Frontal cortex (tissue), 3 donors: ENCODE measurements at regions not wholly inside any gene's neighbourhood (a gene's known extent, or its start where the extent isn't known, plus 50 kb on each side); places are given as distances from the start of the nearest gene placed in this dataset.
"Not testable (repeated sequence)": the region's sequence is repeated elsewhere in the genome, so short reads cannot be mapped to it uniquely, and the experiment has no call there.

Source experiments
- DNase-seq, 2 donors: peaks; one replicate each; pipeline ENCODE4 v3.0.0; 2012; ENCODE audit warnings: low spot score in 2 of 2
- FAIRE-seq: peaks from 2 replicates; lab custom pipeline; 2012; peaks lifted over from hg19 to GRCh38; lab: Jason Lieb, UNC
- donor health status: control.
- donor health status: control.
- donor health status: control.

DNA sequence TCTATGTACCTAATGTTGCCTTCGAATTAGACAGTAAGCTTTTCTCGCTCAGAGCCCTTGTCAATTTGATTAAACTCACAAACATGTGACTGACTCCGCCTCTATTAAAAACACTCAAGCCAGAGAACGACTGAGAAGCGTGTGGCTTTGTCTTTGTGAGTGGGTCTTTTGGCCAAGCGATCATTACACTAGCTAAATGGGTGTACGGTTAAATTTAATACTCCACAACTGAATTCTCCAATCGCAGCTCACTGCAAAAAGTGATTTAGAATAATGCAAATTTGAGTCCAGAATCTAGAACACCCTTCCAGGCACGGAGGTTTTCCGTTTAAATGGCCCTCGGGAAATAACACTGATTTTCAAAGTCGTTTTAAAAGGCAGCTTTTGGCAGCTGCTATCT, 253.7 kb downstream of the EFCAB11 start:
- FAIRE-seq (no peak), DNase-seq (no peak)

DNA sequence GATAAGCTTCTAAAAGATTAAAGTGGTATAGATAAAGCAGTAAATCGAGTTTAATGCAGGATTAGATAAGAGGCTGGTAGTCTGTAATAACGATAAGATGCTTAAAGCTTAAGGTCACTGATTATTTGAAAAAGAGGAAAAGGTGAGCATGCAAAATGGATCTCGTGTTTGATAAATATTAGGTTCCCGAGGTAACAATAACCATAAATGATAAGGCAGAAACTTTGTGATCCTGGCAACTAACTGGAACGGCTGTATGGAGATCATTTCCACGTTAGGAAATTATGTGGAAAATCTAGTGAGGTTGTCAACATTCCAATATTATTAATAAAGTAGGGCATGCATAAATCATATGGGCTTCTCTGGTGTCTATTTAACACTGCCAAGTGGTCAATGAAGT, 255.5 kb downstream of the EFCAB11 start:
- no peak for DNase-seq
- no peak for FAIRE-seq

DNA sequence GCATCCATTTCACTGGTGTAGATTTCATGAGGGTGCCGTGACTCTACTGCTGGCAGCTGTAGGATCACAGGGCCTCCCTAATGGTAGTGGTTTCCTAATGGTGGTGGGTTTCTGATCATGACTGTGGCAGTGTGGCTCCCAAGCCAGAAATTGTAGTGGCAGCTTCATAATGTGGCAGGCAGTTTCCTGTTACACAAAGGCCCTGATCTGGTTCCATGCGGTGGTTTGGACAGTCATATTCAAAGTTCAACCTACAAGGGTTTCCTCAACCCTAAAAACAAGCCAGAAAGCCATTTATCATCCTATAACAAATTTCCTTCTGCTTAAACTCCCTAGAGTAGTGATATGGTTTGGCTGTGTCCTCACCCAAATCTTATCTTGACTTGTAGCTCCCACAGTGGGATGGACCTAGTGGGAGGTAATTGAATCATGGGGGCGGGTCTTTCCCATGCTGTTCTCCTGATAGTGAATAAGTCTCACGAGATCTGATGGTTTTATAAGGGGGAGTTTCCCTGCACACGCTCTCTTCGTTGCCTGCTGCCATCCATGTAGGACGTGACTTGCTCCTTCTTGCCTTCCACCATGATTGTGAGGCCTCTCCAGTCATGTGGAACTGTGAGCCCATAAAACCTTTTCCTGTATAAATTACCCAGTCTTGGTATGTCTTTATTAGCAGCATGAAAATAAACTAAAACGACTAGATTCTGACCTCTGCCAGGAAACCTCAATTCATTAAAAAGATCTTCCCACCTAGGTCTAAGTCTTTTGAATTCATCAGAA, 257.1 kb downstream of the EFCAB11 start:
- FAIRE-seq (no peak), DNase-seq (no peak)

DNA sequence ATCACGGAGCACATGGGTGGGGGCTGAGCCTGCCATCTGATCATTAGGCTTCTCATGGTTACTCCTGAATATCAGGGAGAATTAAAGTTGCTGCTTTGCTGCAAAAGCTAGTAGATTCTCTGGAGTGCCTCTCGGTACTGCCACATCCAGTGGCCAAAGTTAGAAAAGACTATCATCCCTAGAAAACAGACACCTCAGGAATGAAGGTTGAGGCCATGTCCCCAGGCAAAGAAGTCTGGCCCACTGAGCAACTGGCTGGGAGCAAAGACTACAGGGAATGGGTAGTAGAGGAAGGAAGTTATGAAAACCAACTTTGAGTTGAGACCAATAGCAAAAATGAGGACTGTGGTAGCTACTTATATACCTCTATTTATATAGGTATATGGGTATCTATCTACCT, 258.7 kb downstream of the EFCAB11 start:
- FAIRE-seq = no peak
- DNase-seq = no peak

DNA sequence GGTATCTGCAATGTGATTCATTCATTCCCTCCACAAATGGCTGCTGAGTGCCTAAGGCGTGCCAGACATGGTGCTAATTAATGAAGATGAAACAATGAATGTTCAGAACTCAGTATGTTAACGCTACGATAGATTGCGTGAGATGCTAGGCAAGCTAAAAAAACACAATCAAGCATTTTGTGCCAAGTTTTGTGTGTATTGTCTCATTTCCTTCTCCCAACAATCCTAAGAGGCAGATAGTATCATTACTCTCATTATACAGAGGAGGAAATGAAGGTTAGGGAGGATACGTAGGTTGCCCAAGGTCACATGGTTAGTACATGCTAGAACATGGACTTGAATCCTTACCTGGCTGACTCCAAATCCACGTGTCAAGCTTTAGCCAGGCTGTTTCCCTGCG, 264.4 kb downstream of the EFCAB11 start:
- FAIRE-seq (no peak), DNase-seq (no peak)

DNA sequence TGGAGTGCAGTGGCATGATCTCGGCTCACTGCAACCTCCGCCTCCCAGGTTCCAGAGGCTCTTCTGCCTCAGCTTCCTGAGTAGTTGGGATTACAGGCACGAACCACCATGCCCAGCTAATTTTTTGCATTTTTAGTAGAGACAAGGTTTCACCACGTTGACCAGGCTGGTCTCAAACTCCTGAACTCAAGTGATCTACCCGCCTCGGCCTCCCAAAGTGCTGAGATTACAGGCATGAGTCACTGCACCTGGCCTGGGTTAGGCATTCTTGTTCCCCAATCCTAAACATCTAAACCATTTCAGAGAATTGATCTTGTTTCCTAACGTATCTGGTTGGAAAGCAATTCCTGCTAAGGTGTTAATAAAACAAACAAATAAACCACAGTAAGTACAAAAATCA, 264.8 kb downstream of the EFCAB11 start:
- not testable (repeated sequence) for DNase-seq, FAIRE-seq

DNA sequence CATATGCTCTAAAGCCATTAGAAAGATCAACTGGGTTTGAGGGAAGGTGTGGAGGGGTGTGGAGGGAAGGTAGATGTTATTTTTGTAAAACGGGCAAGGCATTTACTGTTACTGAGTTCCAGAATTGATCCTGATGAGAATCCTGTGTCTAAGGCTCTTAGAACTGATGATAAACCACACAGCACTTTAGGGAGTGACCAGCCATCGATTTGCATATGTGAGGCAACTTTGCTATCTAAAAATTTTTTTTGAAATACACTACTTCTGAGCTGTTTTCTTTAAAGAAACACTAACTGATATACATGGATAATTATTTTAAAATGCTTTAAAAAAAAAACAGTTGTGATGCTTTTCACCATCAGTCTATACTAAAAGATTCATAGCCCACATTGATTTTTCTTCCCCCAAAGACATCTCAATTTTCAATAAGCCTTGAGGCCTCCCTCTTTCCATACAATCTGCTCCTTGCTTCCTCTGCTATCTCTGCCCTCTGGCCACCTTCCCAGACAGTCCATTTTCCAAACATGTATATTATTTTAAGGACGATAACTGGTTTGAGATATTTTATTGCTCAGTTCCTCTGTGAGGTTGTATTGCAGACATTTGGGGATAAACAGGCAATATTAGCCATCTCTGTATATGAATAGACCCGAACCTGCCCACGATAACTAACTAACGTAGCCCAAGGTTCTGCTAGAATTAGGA, 265.9 kb downstream of the EFCAB11 start:
- no peak for FAIRE-seq
- DNase-seq = no peak

DNA sequence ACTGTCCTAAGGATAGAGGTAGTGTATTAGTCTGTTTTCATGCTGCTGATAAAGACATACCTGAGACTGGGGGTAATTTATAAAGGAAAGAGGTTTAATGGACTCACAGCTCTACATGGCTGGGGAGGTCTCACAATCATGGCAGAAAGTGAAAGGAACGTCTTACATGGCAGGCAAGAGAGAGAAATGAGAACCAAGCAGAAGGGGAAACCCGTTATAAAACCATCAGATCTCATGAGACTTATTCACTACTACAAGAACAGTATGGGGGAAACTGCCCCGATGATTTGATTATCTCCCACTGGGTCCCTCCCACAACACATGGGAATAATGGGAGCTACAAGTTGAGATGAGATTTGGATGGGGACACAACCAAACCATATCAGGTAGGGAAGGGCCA, 267.4 kb downstream of the EFCAB11 start:
- not testable (repeated sequence) for DNase-seq, FAIRE-seq

DNA sequence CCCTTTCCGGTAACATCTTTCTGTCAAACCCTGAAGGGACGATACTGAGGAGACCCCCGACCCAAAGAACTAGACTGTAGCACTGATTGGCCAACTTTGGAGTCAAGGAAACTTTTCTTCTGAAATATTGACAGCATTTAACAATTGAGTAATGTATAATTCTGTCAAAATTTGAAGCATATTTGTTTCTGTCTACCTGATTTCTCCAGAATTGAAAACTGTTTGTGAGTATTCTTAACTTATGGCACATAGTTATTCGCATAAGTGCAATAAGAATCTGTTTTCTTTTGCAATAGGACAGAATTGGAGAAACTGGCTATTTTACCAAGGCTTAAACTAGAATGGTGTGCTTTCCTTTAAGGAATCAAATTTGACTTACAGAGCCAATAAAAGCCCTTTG, 267.1 kb upstream of the FOXN3 start:
- DNase-seq = no peak
- FAIRE-seq = no peak

DNA sequence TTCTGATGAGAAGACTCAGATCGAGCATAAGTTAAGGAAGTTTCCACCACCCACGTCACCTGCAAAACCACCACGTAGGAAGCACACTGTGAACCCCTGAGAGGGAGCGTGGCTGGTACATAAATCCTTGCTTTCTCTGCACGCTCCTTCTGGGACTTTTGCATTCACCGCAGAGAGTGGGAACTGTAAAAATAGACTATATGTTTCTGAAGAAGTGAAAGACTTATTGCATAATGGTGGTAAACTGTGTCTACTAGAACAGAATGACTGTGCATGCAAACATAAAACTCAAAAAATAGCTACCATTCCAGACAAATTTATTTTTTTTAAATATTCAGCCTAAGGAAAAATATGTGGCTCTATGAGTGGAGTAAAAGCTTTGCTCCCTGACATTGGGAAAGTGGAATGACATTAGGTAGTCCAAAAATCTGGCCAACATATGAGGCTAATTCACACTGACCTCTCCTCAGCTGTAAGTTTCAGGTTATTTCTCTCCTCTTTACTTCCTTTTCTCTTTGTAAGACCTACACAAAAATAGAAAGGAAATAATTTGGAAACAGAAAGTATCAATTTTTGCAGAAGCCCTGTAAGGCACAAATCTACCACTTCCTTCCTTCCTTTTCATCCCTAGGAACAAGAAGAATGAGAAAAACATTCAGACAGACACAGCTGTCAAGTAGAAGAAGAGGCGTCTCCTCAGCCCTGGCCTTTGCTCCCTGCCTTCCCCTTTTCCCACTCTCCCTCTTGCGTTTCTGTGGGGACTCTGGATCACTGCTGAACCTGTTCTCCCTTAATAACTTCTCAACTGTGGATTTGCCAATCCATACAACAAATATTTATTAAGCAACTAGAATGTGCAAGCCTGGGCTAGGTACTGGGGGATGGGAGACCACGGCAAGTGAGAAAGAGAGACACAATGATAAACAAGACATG, 264.3 kb upstream of the FOXN3 start:
- DNase-seq (no peak), FAIRE-seq (no peak)

DNA sequence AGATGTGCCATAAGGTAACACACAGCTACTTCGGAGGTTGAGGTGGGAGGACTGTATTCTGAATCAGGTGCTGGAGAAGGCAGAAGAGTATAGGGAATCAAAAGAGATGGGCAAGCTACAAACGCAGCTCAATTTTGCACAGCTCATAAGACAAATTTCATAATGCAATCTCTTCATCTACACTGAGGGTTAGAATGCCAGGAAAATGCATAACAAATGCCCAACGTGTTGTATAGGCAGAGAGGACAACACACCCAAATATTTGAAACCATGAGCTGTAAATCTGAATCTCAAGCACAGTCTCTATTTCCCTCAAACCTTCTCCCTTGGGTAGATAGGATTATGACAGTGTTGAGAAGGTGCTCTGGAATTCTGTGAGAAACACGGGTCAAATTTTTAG, 263.1 kb upstream of the FOXN3 start:
- no peak for FAIRE-seq

DNA sequence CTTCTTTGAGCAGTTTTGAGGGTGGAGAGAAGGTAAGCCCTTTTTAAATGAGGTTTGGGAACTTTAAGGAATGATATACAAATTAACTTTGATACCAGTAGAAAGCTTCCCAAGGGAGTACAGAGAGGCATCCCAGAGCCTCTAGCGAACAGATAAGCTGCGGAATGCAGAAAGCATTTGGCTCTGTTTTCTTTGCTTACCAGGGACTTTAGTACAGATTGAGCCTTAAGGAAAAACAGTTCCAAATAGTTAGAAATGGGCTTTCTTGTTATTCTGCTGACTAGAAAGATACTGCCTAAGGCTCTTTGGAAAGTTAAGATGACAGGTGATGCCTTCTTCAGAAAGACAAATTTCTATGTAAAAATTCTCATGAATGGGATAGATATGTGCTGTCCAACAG, 261.7 kb upstream of the FOXN3 start:
- FAIRE-seq = no peak
- no peak for DNase-seq

More for the DNA sequence above, 263.1 kb upstream of the FOXN3 start:
- no peak for DNase-seq

DNA sequence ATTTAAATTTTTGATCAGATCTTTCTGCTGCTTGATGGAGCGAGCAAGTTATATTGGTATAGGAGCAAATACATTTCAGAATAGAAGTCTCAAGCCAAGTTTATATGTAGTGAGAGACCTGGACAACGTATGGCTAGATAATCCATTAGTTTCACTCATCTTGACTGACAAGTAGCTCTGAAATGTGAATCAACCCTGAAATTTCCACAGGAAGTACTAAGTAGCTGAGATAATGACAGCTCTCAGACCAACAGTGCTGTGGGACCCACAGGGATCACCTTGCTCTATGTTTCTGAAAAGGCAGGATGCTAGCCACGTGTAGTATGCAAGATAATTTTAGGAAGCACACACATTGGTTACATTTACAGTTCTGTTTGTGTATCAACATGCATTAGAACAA, 258.6 kb upstream of the FOXN3 start:
- FAIRE-seq (no peak), DNase-seq (no peak)

DNA sequence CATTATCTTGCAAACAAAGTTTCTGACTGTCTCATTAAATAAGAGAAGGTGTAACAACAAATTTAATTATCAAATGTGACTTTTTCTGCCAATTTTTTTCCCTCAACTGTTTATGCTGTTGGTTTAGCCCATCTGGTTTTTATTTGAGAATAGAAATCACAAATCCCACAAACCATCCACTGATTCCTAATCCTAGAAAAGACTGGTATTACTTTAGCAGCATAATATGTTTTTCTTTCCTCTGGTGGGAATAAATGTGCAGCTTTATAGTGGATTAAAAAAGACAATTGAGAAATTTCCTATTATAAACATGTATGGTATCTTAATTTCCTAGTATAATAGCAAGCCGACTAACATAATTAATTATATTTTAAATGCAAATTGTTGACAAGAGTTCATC, 257.9 kb upstream of the FOXN3 start:
- DNase-seq = no peak
- FAIRE-seq = no peak

DNA sequence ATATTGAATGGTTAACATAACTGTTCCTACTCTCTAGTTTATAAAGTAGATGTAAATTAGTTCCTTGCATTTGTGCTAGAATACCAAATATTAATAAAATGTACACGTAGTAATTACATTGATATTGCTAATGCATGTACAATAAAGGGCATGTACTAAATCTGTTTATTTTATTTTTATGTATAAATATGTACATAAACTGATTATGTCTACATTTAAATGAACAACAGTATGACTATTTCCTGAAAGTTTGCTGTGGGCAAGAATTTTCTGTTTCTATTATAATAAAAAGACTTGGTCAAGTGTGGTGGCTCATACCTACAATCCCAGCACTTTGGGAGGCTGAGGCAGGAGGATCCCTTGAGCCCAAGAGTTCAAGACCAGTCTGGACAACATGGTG, 257.2 kb upstream of the FOXN3 start:
- no peak for DNase-seq
- FAIRE-seq = no peak

DNA sequence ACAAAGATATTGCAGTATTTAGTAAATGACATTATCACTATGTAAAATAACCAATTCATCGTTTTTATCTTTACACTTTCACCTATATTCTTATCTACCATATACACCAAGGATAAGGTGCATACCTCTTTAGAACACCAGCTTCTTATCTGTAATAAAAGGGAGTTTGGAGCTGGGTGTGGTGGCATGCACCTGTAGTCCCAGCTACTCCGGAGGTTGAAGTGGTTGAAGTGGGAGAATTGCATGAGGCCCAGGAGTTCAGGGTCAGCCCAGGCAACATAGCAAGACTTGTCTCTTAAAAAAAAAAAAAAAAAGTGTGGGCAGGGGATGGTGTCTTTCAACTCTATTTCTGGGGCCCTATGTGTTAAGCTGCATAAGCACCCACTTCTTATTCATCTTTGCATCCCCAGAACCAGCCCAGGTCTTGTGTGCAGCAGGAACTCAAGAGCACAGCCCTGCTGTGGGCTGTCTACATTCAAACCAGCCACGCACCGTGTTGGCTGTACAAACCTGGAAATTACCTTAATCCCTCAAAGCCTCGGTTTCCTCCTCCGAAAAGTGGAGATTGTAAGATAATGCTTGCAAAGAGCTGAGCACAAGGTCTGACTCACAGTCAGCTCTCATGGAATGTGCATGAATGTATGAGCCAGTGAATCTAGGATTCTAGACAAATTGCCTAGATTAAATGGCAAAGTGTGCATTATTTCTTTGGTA, 256.6 kb upstream of the FOXN3 start:
- FAIRE-seq (no peak), DNase-seq (no peak)

DNA sequence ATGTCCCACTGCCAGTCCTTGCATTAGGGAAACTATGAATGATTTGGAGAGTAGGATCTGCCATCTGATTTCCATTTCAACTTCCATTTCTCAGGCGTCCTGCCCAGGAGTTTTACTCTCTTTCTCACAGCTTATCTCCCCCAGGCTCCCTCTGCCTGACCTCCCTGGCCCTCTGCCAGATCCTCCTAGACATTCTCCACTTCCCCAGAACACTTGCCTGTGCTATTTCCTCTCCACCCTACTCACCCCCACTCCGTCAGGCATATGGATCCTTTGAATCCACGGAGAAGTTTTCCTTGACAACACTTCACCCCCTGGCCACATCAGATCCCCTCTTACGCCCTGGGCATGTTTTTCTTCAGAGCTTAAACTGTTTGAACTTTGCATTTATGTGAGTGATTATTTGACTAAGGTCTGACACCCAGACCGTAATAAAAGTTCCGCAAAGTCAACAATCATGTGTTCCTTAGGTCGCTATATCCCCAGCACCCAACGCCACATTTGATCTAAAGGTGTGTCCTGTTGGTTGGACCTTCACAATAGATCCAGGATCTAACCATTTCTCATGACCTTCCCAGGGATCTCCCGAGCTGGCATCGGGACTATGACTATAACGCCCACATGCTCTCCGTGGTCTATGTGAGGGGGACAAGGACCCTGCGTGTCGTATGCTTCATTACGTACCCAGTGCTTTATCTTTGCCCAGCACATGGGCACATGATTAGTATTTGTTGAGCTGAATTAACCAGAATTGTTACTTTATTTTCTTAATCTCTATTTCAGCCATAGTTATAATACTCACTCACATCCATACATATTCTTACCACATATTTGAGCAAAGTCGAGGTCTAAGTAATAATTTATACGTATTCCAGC, 255.8 kb upstream of the FOXN3 start:
- DNase-seq = no peak

DNA sequence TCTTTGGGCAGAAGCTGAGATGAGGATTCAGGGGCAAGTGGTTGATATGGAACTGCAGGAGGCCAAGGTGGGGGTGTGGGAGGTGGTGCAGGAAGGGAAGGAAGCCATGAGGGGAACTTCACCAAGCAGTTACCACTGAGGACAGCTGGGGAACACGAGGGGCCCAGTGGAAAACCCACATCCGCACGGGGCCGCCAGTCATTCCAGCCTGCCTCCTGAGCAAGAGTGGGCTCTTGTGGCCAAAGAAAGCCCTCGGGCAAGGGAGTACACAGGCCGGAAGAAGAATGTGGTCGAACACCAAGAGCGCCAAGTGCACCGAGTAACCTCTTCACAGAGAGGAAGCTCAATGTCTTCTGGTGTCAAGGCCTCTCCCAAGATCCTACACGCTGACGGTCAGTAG, 252.2 kb upstream of the FOXN3 start:
- DNase-seq (no peak), FAIRE-seq (no peak)

More for the DNA sequence above, 255.8 kb upstream of the FOXN3 start:
- no peak for FAIRE-seq

DNA sequence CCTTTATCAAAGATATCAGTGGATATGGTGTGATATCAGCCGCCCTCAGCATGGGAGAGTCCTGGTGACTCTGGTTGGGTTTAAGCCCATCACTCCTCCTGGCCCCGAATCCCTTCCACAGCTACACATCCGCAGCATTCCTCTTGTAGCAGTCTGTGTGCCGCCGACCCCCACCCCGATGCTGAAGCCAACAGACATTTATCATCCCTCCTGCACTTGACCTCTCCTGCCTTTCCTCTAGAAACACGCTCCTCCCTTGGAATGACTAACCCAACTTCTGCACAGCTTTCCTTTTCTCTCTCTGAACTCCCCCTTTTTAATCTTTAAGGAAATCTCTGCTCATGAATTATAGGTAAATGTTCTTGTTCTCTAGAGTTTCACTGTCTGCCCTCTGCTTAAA, 250.9 kb upstream of the FOXN3 start:
- FAIRE-seq (no peak), DNase-seq (no peak)
